Kidney capillary endothelial cell (primary cell): ENCODE measurements at regions not wholly inside any gene's neighbourhood (a gene's known extent, or its start where the extent isn't known, plus 50 kb on each side); places are given as distances from the start of the nearest gene placed in this dataset.
"Not testable (repeated sequence)": the region's sequence is repeated elsewhere in the genome, so short reads cannot be mapped to it uniquely, and the experiment has no call there.

Experiments
- DNase-seq: peaks from one replicate; pipeline ENCODE4 v3.0.0-alpha.2; 2018; ENCODE audit warnings: low spot score

GRCh38 chr3:70737666-70738290 is 425.3 kb upstream of the MDFIC2 start:
- DNase-seq = no peak

- no peak for DNase-seq
Measured at GRCh38 chr3:70736009-70736408, 423.6 kb upstream of the MDFIC2 start.

- DNase-seq = no peak
Measured at GRCh38 chr3:70734756-70735155, 422.3 kb upstream of the MDFIC2 start.

DNA sequence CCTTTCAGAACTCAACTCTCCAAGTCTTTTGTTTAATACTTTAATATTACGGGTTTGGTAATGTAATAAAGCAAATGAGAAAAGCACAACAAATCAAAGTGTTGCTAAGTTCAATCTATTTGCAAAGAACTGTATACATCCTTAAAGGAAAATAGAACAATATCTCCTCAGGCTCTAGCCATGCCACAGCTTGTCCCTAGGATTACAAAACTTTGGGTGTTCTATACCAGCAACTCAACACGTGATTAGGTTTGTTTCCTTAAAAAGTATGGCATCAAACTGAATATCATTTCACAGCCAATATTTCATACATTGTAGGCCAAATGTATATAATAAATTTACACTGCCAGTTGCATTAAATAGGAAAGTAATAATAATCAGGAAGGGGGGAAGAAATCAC is 418.6 kb upstream of the MDFIC2 start:
- no peak for DNase-seq

GRCh38 chr3:70729845-70730244 is 417.4 kb upstream of the MDFIC2 start:
- DNase-seq = no peak

GRCh38 chr3:70728311-70728710 is 415.9 kb upstream of the MDFIC2 start:
- no peak for DNase-seq

- DNase-seq = no peak
Measured at GRCh38 chr3:70726961-70727360, 414.5 kb upstream of the MDFIC2 start.

DNA sequence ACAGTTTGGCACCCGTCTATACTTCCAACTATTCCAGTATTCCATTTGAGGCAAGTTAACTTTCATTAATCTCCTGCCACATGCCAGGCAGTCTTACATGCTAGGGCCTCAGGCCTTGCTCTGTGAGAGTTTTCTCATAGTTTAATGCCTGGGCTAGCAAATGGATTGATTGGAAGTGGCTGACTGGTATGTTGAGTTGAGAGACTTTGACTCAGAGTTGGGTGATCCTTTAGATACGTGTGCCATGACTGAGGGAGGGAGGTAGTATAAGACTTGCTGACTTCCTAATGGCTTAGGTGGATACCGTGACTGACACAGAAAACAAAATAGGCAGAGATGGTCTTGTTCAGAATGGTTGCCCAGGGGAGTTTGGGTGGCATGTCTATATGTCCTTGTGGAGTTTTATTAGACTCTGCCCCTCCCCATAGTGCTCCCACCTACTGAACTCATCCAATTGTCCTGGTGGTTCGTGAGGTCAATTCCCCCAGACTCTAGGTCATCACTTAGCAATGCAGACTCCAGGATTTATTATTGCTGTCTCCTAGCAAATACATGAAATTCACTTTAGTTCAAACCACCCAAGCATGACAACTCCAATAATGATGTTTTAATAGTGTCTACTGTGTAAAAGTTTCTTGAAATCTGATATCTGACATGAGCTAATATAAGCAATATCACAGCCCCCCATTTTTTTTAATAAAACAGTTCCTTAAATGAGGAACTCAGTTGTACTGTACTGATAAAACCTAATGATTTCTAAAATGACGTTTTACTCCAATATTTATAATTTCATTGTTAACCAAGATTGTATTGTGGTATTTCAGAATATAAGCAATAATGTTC is 413.9 kb upstream of the MDFIC2 start:
- no peak for DNase-seq

GRCh38 chr3:70722018-70722417 is 409.6 kb upstream of the MDFIC2 start:
- no peak for DNase-seq

GRCh38 chr3:70716832-70717231 is 404.4 kb upstream of the MDFIC2 start:
- DNase-seq = peak; percentile 65

GRCh38 chr3:70712449-70713082 is 400.1 kb upstream of the MDFIC2 start:
- DNase-seq = no peak

DNA sequence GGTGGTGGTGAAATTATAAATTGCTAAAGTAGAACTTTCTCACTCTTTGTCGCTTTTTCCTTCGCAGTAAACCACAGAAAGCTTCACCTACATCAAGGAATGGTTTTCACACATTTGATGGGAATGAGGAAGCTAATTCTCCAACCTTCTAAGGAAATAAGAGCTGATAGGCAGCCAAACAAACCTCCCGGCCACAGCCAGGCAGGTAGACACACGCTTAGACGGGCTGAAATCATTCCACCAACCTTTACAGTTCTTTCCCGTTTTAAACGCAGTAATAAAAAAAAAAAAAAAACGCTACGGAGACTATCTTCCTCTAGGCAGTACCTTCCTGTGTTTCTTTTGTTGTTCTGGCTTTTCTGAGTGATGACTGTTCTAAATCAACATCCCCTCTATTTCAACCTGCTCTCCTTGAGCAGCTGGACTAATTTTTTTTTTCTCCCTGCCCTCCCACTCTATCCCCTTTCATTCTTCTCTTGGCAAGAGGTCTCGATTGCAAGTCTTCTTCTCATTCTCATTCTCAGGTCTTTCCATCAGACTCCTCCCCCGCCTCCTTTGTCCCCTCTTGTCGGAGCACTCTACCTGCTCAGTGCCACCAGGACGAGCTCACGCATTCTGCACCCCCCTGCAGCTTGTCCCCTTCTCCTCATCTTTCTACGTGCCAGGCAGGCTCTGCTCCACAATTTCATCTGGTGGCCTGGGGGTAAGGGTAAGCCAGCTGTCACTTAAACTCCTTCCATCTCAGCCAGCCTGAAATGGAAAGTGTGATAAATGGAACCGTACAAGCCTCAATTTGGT is 391.1 kb upstream of the MDFIC2 start:
- no peak for DNase-seq

- DNase-seq = peak; percentile 21
Measured at GRCh38 chr3:70702132-70702531, 389.7 kb upstream of the MDFIC2 start.

DNA sequence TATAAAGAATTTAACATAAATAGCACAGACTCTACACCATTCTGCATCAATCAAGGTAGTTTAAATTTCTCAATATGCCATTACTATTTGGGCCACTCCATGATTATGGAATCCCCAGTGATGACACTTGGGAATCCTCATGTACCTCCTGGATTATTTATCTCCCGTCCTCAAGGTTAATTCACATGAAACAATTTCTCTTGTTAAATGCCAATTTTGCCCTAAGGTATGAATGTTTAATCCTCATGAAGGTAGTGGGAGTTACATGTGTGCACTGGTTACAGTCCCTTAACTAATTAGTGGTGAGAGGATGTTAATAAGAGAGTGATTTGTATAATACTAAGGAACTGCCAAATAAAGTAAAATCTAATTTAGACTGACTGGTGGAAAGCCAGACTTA is 372.3 kb upstream of the MDFIC2 start:
- no peak for DNase-seq

DNA sequence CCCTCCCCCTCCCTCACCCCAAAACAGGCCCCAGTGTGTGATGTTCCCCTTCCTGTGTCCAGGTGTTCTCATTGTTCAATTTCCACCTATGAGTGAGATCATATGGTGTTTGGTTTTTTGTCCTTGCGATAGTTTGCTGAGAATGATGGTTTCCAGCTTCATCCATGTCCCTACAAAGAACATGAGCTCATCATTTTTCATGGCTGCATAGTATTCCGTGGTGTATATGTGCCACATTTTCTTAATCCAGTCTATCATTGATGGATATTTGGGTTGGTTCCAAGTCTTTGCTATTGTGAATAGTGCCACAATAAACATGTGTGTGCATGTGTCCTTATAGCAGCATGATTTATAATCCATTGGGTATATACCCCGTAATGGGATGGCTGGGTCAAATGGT is 363.4 kb upstream of the MDFIC2 start:
- DNase-seq = not testable (repeated sequence)

DNA sequence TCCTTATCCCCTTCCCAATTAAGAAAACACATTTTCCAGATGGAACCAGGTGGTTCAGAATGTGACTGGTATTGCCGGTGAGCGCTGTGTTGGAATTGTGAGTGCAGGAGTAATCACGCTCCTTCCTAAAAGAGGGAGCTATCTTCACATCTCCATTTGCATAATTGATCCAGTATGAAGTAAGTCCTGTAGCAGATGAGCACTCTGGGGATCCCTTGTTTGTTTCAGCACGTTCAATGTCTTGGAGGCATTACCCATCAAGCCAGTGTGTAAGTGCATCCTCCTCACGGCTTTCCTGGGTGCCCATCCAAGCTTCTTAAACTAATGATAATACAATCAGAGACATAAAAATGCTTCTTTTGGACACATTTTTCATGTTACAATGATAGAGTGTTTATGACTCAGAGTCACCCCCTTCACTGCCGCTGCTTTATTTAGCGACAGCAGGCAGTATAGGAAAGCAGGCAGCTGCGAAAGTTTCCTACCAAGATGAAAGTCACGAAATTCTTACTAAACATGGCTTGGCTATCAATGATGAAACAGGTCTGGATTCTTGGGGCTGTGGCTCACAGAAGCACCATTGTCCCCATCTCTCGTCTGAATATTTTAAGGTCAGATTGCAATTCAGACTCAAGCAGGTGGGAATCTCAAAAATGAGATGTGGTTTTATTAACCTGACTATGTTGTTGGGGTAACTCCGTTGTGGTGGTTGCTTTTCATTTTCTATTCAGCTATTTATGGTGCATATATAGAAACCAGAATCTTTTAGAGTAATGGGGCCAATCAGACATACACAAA is 346.3 kb upstream of the MDFIC2 start:
- DNase-seq = no peak

DNA sequence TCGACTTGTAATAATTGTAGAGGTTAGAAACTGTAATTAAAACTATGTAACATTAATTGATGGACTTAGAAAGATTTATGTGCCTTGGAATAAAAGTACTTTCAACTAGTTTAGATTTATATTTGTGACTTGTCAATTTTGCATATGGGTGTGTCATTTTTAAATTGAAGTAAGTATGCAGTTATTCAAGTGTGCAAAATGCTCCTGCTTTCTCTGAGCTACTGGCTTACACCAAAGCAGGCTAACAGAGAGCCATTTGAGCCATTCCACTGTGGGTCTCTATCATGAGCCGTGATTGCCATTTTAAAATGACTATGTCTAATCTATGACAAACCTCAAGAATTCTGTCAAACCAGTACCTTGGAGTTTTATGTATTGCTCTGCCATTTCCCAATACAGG is 345.0 kb upstream of the MDFIC2 start:
- no peak for DNase-seq

DNA sequence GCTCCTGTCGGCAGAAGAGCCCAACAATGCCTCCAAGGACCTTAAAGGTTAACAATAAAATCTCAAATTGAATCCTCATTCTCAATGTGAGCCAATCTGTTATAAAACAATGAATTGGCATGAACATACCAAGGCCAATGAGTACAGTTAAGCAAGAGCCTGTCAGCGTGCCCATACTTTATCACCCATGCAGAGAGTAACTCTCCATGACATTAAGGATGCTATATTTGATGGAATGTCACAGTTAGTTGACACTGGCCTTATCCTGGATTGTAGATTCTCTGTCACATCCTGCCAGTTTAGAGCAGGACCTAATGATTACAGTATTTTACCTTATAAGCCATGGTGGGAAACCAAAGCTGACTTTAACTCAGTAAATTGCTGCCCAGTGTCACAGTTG is 335.4 kb upstream of the MDFIC2 start:
- no peak for DNase-seq

- DNase-seq = no peak
Measured at GRCh38 chr3:70647094-70647493, 334.7 kb upstream of the MDFIC2 start.

- no peak for DNase-seq
Measured at GRCh38 chr3:70646635-70647034, 334.2 kb upstream of the MDFIC2 start.

- DNase-seq = no peak
Measured at GRCh38 chr3:70640481-70640880, 328.0 kb upstream of the MDFIC2 start.

- no peak for DNase-seq
Measured at GRCh38 chr3:70635301-70635700, 322.9 kb upstream of the MDFIC2 start.
